ENCODE measurements at regions not wholly inside any gene's neighbourhood (a gene's known extent, or its start where the extent isn't known, plus 50 kb on each side); places are given as distances from the start of the nearest gene placed in this dataset.

GRCh38 chr13:107216046-107216755 is 648.3 kb upstream of the ARGLU1 start:
- no peak for TF ChIP-seq ZNF777 (tag by site-specific recombination; IDR thresholded peaks at IDR 0.05; ENCODE audit: borderline replicate concordance)
- no peak for TF ChIP-seq CTCF (tag by site-specific recombination; IDR thresholded peaks at IDR 0.05)
- TF ChIP-seq ZNF561 (tag by site-specific recombination; IDR thresholded peaks at IDR 0.05; ENCODE audit: borderline replicate concordance), result no peak
- TF ChIP-seq ZNF335 (tag by site-specific recombination; conservative IDR thresholded peaks at IDR 0.05), result no peak
- no peak for TF ChIP-seq HIC1 (tag by site-specific recombination; IDR thresholded peaks at IDR 0.05)
- TF ChIP-seq SALL2 (tag by site-specific recombination; IDR thresholded peaks at IDR 0.05; ENCODE audit: borderline replicate concordance), result no peak
- no peak for TF ChIP-seq ZNF341 (tag by site-specific recombination; IDR thresholded peaks at IDR 0.05; ENCODE audit: low read depth)
- no peak for TF ChIP-seq KLF1 (tag by site-specific recombination; IDR thresholded peaks at IDR 0.05)
- no peak for TF ChIP-seq YY1 (tag by site-specific recombination; IDR thresholded peaks at IDR 0.05)
- no peak for TF ChIP-seq ZNF280D (tag by site-specific recombination; IDR thresholded peaks at IDR 0.05)
- no peak for TF ChIP-seq ATF2 (tag by site-specific recombination; IDR thresholded peaks at IDR 0.05; ENCODE audit: low read depth)
- no peak for TF ChIP-seq SETDB1 (IDR thresholded peaks at IDR 0.05; ENCODE audit: insufficient read length, low read length)
- TF ChIP-seq ZNF114 (tag by site-specific recombination; IDR thresholded peaks at IDR 0.05), result no peak
- TF ChIP-seq ZNF560 (tag by site-specific recombination; IDR thresholded peaks at IDR 0.05; ENCODE audit: borderline replicate concordance), result no peak
